ENCODE measurements at regions not wholly inside any gene's neighbourhood (a gene's known extent, or its start where the extent isn't known, plus 50 kb on each side); places are given as distances from the start of the nearest gene placed in this dataset.

- no peaks in the 10 kb centered on the region for H3K79me2 ChIP-seq (ENCODE audit: control insufficient read depth, insufficient read depth, low read length)
- no peak overlapping the region for H3K4me2 ChIP-seq (replicated peaks; ENCODE audit: low read depth, low read length, poor library complexity, severe bottlenecking)
- TF ChIP-seq EZH2 (IDR thresholded peaks at IDR 0.05; ENCODE audit: borderline replicate concordance, insufficient read depth, low read depth, low read length, poor library complexity, severe bottlenecking) = no peak
- TF ChIP-seq CTCF (IDR thresholded peaks at IDR 0.05) = no peak
- no peak overlapping the region for H3K27ac ChIP-seq (ENCODE audit: low read length in 2 of 2)
- DNase-seq (no peak), ATAC-seq (ENCODE audit: low read depth) (no peak)
- H3K27me3 ChIP-seq (replicated peaks in 1 of 4; ENCODE audit: control extremely low read depth in 1 of 4, control insufficient read depth in 3 of 4, insufficient read depth in 4 of 4, low read length in 3 of 4) = no peaks in the 10 kb centered on the region
- H3K9me3 ChIP-seq (ENCODE audit: control extremely low read depth in 1 of 3, control insufficient read depth in 2 of 3, insufficient read depth in 1 of 3, low read length in 2 of 3) = no peaks in the 10 kb centered on the region
- Mint-ChIP-seq H3K4me3 (no peak overlapping the region), H3K27me3 (no peaks in the 10 kb centered on the region), H3K9me3 (ENCODE audit: insufficient read depth) (no peaks in the 10 kb centered on the region), H3K27ac (no peak overlapping the region), H3K4me1 (no peaks in the 10 kb centered on the region)
- H3K36me3 ChIP-seq (replicated peaks in 1 of 2; ENCODE audit: control extremely low read depth in 1 of 2, control insufficient read depth in 1 of 2, extremely low read depth in 1 of 2, insufficient read depth in 2 of 2, low read length in 1 of 2) = no peaks in the 10 kb centered on the region
- H3K9ac ChIP-seq (ENCODE audit: low read length) = no peak overlapping the region
- no CpG with 5 or more reads among the region's 4 CpGs for WGBS (ENCODE audit: insufficient coverage)
- ChIA-PET CTCF (no interaction called here), POLR2A (no interaction called here)
- H3K4me1 ChIP-seq (ENCODE audit: control insufficient read depth in 2 of 2, insufficient read depth in 2 of 2, low read length in 2 of 2) = no peaks in the 10 kb centered on the region
- H2AFZ ChIP-seq (ENCODE audit: insufficient read depth, low read depth, low read length, poor library complexity, severe bottlenecking) = no peak overlapping the region
- intact Hi-C loops (cut with micrococcal nuclease) = no loop called here
- H3K4me3 ChIP-seq (ENCODE audit: control extremely low read depth in 1 of 5, extremely low read depth in 1 of 5, insufficient read depth in 1 of 5, low read depth in 2 of 5, low read length in 4 of 5) = no peak overlapping the region
- H4K20me1 ChIP-seq (ENCODE audit: control insufficient read depth, insufficient read depth, low read length, poor library complexity, severe bottlenecking) = no peaks in the 10 kb centered on the region
Measured at GRCh38 chr18:30500240-30500945, 542.1 kb downstream of the DSC3 start.

GRCh38 chr18:30499721-30500120 lies 542.8 kb downstream of the DSC3 start:
- intact Hi-C loops (cut with micrococcal nuclease) = no loop called here

More at GRCh38 chr18:30499721-30500120, 542.8 kb downstream of the DSC3 start:
- TF ChIP-seq CTCF (IDR thresholded peaks at IDR 0.05) (no peak), EZH2 (IDR thresholded peaks at IDR 0.05; ENCODE audit: borderline replicate concordance, insufficient read depth, low read depth, low read length, poor library complexity, severe bottlenecking) (no peak)
- DNase-seq (no peak), ATAC-seq (ENCODE audit: low read depth) (no peak)
- Histone ChIP-seq H3K9me3 (ENCODE audit: control extremely low read depth in 1 of 3, control insufficient read depth in 2 of 3, insufficient read depth in 1 of 3, low read length in 2 of 3) (no peaks in the 10 kb centered on the region), H3K9ac (ENCODE audit: low read length) (no peak overlapping the region), H3K4me3 (ENCODE audit: control extremely low read depth in 1 of 5, extremely low read depth in 1 of 5, insufficient read depth in 1 of 5, low read depth in 2 of 5, low read length in 4 of 5) (no peak overlapping the region), H2AFZ (ENCODE audit: insufficient read depth, low read depth, low read length, poor library complexity, severe bottlenecking) (no peak overlapping the region), H4K20me1 (ENCODE audit: control insufficient read depth, insufficient read depth, low read length, poor library complexity, severe bottlenecking) (no peaks in the 10 kb centered on the region), H3K27ac (ENCODE audit: low read length in 2 of 2) (no peak overlapping the region), H3K79me2 (ENCODE audit: control insufficient read depth, insufficient read depth, low read length) (no peaks in the 10 kb centered on the region), H3K4me1 (ENCODE audit: control insufficient read depth in 2 of 2, insufficient read depth in 2 of 2, low read length in 2 of 2) (no peaks in the 10 kb centered on the region), H3K36me3 (replicated peaks in 1 of 2; ENCODE audit: control extremely low read depth in 1 of 2, control insufficient read depth in 1 of 2, extremely low read depth in 1 of 2, insufficient read depth in 2 of 2, low read length in 1 of 2) (no peaks in the 10 kb centered on the region), H3K27me3 (replicated peaks in 1 of 4; ENCODE audit: control extremely low read depth in 1 of 4, control insufficient read depth in 3 of 4, insufficient read depth in 4 of 4, low read length in 3 of 4) (no peaks in the 10 kb centered on the region), H3K4me2 (replicated peaks; ENCODE audit: low read depth, low read length, poor library complexity, severe bottlenecking) (no peak overlapping the region)
- Mint-ChIP-seq H3K27me3 (no peaks in the 10 kb centered on the region), H3K9me3 (ENCODE audit: insufficient read depth) (no peaks in the 10 kb centered on the region), H3K4me1 (no peaks in the 10 kb centered on the region), H3K4me3 (no peak overlapping the region), H3K27ac (no peak overlapping the region)
- no CpG with 5 or more reads among the region's 2 CpGs for WGBS (ENCODE audit: insufficient coverage)
- ChIA-PET POLR2A (no interaction called here), CTCF (no interaction called here)

Data from B cell (primary cell).